ENCODE measurements at regions not wholly inside any gene's neighbourhood (a gene's known extent, or its start where the extent isn't known, plus 50 kb on each side); places are given as distances from the start of the nearest gene placed in this dataset.

DNA sequence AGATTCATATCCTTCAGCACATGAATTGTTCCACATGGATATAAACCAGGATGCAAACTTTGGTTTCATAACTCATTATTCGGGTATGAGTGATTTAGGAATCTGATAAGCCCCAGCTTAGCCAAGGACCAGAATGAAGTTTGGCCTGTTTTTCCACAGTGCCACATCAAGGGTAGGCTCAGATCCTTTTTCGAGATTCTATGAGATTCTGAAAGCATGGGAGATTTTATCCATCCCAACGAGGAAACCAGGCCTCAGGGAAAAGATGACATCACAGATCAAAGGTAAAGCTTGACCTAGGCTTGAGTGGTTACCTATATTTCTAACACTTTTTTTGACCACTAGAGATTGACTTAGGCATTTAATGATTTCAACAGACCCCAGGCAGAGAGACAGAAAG lies 590.8 kb upstream of the PKDCC start:
- no peaks in the 10 kb centered on the region for H3K36me3 ChIP-seq (ENCODE audit: insufficient read depth, insufficient read length, low read length)
- no peak overlapping the region for H3K4me3 ChIP-seq (ENCODE audit: insufficient read length, low read depth)
- TF ChIP-seq SUZ12 (IDR thresholded peaks at IDR 0.05; ENCODE audit: extremely low read depth, insufficient read depth, insufficient read length) (no peak), YY1 (IDR thresholded peaks at IDR 0.05; ENCODE audit: insufficient read depth, insufficient read length) (no peak), ZNF274 (IDR thresholded peaks at IDR 0.05; ENCODE audit: low read depth, low read length) (no peak)
- H3K9me3 ChIP-seq (ENCODE audit: insufficient read depth, low read length): no peaks in the 10 kb centered on the region
- no peak overlapping the region for H3K9ac ChIP-seq (ENCODE audit: insufficient read length, low read depth)
- H3K4me1 ChIP-seq (ENCODE audit: insufficient read depth, insufficient read length): no peaks in the 10 kb centered on the region
- H3K27me3 ChIP-seq (ENCODE audit: insufficient read depth, insufficient read length): no peaks in the 10 kb centered on the region
- DNase-seq (ENCODE audit: low read depth, low spot score): no peak

DNA sequence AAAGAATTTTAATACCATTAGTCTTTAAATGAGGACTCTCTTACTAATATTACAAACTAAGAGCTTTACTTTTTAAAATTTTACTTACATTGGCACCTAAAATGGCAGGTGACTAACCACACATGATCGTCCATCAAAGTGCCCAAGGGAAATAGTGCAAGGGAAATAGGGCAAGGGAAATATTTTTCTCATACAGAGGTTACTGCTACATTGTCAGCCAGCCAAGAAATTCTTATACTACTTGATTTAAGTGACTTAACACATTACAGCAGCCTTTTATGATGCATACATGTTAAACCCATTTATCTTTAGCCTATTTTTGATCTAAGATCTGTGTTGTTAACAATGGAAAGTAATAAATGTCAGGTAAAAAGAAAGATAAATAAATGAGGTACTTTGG lies 587.2 kb upstream of the PKDCC start:
- Histone ChIP-seq H3K27me3 (ENCODE audit: insufficient read depth, insufficient read length) (no peaks in the 10 kb centered on the region), H3K4me3 (ENCODE audit: insufficient read length, low read depth) (no peak overlapping the region), H3K9me3 (ENCODE audit: insufficient read depth, low read length) (no peaks in the 10 kb centered on the region), H3K4me1 (ENCODE audit: insufficient read depth, insufficient read length) (no peaks in the 10 kb centered on the region), H3K36me3 (ENCODE audit: insufficient read depth, insufficient read length, low read length) (no peaks in the 10 kb centered on the region), H3K9ac (ENCODE audit: insufficient read length, low read depth) (no peak overlapping the region)
- TF ChIP-seq SUZ12 (IDR thresholded peaks at IDR 0.05; ENCODE audit: extremely low read depth, insufficient read depth, insufficient read length) (no peak), ZNF274 (IDR thresholded peaks at IDR 0.05; ENCODE audit: low read depth, low read length) (no peak), YY1 (IDR thresholded peaks at IDR 0.05; ENCODE audit: insufficient read depth, insufficient read length) (no peak)
- DNase-seq (ENCODE audit: low read depth, low spot score): no peak

DNA sequence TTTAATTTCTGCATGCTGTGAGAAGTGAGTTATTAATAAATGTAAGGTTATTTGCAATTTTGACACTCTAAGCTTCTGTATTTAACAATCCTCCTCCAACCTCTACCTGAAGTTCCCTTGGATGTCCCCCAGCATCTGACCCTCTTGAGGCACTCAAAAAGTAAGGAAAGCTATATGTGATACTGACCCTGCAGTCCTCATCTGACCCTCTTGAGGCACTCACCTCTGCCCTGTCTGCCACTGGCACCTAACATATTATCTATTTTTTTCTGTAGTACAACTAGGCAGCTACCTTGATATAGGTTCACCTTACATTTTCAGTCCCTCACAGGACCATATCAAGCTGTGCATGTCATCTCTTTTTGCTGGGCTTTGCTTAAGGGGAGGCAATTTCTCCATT lies 583.4 kb upstream of the PKDCC start:
- H3K27me3 ChIP-seq (ENCODE audit: insufficient read depth, insufficient read length): no peaks in the 10 kb centered on the region
- no peaks in the 10 kb centered on the region for H3K4me1 ChIP-seq (ENCODE audit: insufficient read depth, insufficient read length)
- no peak for DNase-seq (ENCODE audit: low read depth, low spot score)
- H3K4me3 ChIP-seq (ENCODE audit: insufficient read length, low read depth): no peak overlapping the region
- TF ChIP-seq SUZ12 (IDR thresholded peaks at IDR 0.05; ENCODE audit: extremely low read depth, insufficient read depth, insufficient read length) (no peak), ZNF274 (IDR thresholded peaks at IDR 0.05; ENCODE audit: low read depth, low read length) (no peak), YY1 (IDR thresholded peaks at IDR 0.05; ENCODE audit: insufficient read depth, insufficient read length) (no peak)
- no peaks in the 10 kb centered on the region for H3K36me3 ChIP-seq (ENCODE audit: insufficient read depth, insufficient read length, low read length)
- H3K9ac ChIP-seq (ENCODE audit: insufficient read length, low read depth): no peak overlapping the region
- H3K9me3 ChIP-seq (ENCODE audit: insufficient read depth, low read length): no peaks in the 10 kb centered on the region

DNA sequence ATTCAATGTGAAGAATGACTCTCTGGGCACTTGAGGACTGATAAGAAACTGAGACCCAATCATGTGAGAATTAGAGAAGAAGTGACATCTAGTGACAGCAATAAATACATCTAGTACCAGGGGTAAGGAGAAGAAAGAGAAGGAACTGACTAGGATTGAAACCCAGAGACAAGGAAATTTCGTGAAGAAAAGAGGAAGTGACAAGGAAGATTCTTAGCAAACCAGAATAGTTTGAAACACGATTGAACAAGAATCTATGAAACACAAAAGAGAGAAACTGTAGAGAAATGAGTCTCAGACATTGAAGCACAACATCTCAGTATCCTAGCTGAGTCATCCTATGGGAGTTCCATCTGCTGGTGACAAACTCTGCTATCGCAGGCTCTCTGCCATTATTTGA lies 571.9 kb upstream of the PKDCC start:
- no peak for DNase-seq (ENCODE audit: low read depth, low spot score)
- H3K9me3 ChIP-seq (ENCODE audit: insufficient read depth, low read length): peaks cover 10% of the 10 kb centered on the region; the same call in 1 of the 2 replicates

DNA sequence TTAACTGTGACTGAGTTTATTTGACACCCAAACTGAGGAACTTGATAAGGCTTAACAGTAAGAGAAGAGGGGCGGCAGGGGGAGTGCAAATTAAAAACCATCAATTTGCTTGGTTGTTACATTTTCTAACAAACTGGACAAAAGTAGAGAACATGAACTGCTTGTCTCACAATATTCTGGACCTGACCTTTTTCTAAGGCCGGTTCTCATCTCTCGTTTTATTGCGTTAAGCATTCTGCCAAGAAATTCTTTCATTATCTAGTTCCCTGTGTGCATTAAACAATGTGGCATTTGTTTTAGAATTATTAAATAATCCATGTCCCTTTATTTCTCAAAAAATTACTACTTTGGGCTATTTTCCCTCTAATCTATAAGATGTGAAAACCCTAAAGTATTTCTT lies 565.2 kb upstream of the PKDCC start:
- H3K4me1 ChIP-seq (ENCODE audit: insufficient read depth, insufficient read length): no peaks in the 10 kb centered on the region
- TF ChIP-seq SUZ12 (IDR thresholded peaks at IDR 0.05; ENCODE audit: extremely low read depth, insufficient read depth, insufficient read length) (no peak), ZNF274 (IDR thresholded peaks at IDR 0.05; ENCODE audit: low read depth, low read length) (no peak), YY1 (IDR thresholded peaks at IDR 0.05; ENCODE audit: insufficient read depth, insufficient read length) (no peak)
- no peak overlapping the region for H3K4me3 ChIP-seq (ENCODE audit: insufficient read length, low read depth)
- H3K9ac ChIP-seq (ENCODE audit: insufficient read length, low read depth): no peak overlapping the region
- DNase-seq (ENCODE audit: low read depth, low spot score): no peak
- H3K9me3 ChIP-seq (ENCODE audit: insufficient read depth, low read length): no peaks in the 10 kb centered on the region
- H3K36me3 ChIP-seq (ENCODE audit: insufficient read depth, insufficient read length, low read length): no peaks in the 10 kb centered on the region
- no peaks in the 10 kb centered on the region for H3K27me3 ChIP-seq (ENCODE audit: insufficient read depth, insufficient read length)

More for the DNA sequence above, 571.9 kb upstream of the PKDCC start:
- Histone ChIP-seq H3K27me3 (ENCODE audit: insufficient read depth, insufficient read length) (no peaks in the 10 kb centered on the region), H3K36me3 (ENCODE audit: insufficient read depth, insufficient read length, low read length) (no peaks in the 10 kb centered on the region), H3K4me3 (ENCODE audit: insufficient read length, low read depth) (no peak overlapping the region), H3K9ac (ENCODE audit: insufficient read length, low read depth) (no peak overlapping the region), H3K4me1 (ENCODE audit: insufficient read depth, insufficient read length) (no peaks in the 10 kb centered on the region)
- no peak for TF ChIP-seq ZNF274 (IDR thresholded peaks at IDR 0.05; ENCODE audit: low read depth, low read length)
- no peak for TF ChIP-seq YY1 (IDR thresholded peaks at IDR 0.05; ENCODE audit: insufficient read depth, insufficient read length)
- no peak for TF ChIP-seq SUZ12 (IDR thresholded peaks at IDR 0.05; ENCODE audit: extremely low read depth, insufficient read depth, insufficient read length)

DNA sequence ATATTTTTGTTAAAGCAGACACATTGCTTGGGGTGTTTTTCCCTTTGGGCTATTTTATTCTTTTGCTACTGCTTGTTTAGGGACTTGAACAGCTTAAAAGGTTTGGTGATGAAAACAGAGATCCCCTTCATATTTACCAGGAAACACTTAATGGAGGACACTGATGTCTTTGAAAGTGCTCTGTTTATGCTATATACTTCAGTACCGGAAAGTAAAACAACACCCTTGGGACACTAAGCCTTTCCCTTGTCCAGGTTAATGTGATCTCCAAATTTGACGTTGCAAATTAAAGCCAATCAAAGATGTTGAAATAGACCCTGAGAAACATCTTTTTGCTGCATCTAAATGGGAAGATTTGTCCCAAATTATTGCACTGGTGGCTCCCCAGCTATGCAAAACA lies 564.6 kb upstream of the PKDCC start:
- H3K9me3 ChIP-seq (ENCODE audit: insufficient read depth, low read length): no peaks in the 10 kb centered on the region
- DNase-seq (ENCODE audit: low read depth, low spot score): no peak
- H3K4me1 ChIP-seq (ENCODE audit: insufficient read depth, insufficient read length): no peaks in the 10 kb centered on the region
- no peak overlapping the region for H3K9ac ChIP-seq (ENCODE audit: insufficient read length, low read depth)
- no peaks in the 10 kb centered on the region for H3K36me3 ChIP-seq (ENCODE audit: insufficient read depth, insufficient read length, low read length)
- TF ChIP-seq SUZ12 (IDR thresholded peaks at IDR 0.05; ENCODE audit: extremely low read depth, insufficient read depth, insufficient read length) (no peak), ZNF274 (IDR thresholded peaks at IDR 0.05; ENCODE audit: low read depth, low read length) (no peak), YY1 (IDR thresholded peaks at IDR 0.05; ENCODE audit: insufficient read depth, insufficient read length) (no peak)
- no peak overlapping the region for H3K4me3 ChIP-seq (ENCODE audit: insufficient read length, low read depth)
- no peaks in the 10 kb centered on the region for H3K27me3 ChIP-seq (ENCODE audit: insufficient read depth, insufficient read length)

DNA sequence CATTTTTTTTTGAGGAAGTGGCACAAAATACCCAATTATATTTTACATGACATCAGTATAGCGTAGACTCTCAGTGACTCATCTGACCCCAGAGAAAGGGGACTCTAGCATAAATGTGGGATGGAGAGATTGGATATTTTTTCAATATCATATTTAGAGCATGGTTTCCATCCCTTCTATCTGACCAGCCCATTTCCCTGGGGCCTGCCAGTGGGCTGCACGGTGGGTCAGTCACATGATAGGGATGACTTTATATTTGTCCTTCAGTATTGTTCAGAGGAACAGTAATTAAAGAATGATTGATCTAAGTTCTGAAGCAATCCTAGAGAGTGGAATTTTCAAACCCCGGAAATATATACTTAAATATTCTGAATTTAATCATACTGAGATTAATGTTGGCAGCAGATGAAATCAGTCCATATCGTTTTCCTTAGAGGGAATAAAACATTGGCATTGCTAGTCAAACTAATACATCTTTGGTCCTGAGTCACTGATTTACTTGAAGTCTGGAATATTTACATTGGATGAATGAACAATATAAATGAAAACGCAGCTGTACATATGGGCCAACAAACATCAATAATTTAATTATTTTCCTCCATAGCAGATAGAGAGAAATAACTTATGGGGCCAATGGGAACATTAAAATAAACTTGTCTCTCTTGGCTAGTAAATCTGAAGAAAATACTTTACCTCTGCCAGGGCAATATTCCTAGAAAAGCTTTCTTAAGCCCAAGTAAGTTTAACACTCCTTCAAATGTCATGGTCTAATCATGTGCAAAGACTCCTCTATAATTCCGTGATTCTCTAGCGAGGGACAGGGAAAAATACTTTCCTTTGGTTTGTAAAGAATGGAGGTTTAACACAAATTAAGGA lies 563.6 kb upstream of the PKDCC start:
- TF ChIP-seq YY1 (IDR thresholded peaks at IDR 0.05; ENCODE audit: insufficient read depth, insufficient read length) (no peak), ZNF274 (IDR thresholded peaks at IDR 0.05; ENCODE audit: low read depth, low read length) (no peak), SUZ12 (IDR thresholded peaks at IDR 0.05; ENCODE audit: extremely low read depth, insufficient read depth, insufficient read length) (no peak)
- no peaks in the 10 kb centered on the region for H3K27me3 ChIP-seq (ENCODE audit: insufficient read depth, insufficient read length)
- no peak overlapping the region for H3K4me3 ChIP-seq (ENCODE audit: insufficient read length, low read depth)
- H3K36me3 ChIP-seq (ENCODE audit: insufficient read depth, insufficient read length, low read length): no peaks in the 10 kb centered on the region
- H3K4me1 ChIP-seq (ENCODE audit: insufficient read depth, insufficient read length): no peaks in the 10 kb centered on the region
- H3K9ac ChIP-seq (ENCODE audit: insufficient read length, low read depth): no peak overlapping the region
- no peaks in the 10 kb centered on the region for H3K9me3 ChIP-seq (ENCODE audit: insufficient read depth, low read length)
- no peak for DNase-seq (ENCODE audit: low read depth, low spot score)

Measured in NT2/D1 (cell line).